AG09309 (cell line): ENCODE measurements at regions not wholly inside any gene's neighbourhood (a gene's known extent, or its start where the extent isn't known, plus 50 kb on each side); places are given as distances from the start of the nearest gene placed in this dataset.

Source experiments
- DNase-seq: peaks from one replicate; pipeline ENCODE4 v3.0.0-alpha.2; 2010; ENCODE audit warnings: low read depth
- H3K4me3 ChIP-seq: 2 replicates; pipeline ENCODE4 v1.5.1; 2011; ENCODE audit warnings: mild to moderate bottlenecking, low read depth, low read length, moderate library complexity; ENCODE audit not compliant: control insufficient read depth
- TF ChIP-seq, protein P1 (sequence below): IDR thresholded peaks from 2 replicates; pipeline ENCODE4 v1.5.1; 2011; ENCODE audit warnings: mild to moderate bottlenecking, low read depth, low read length, inconsistent platforms; ENCODE audit not compliant: insufficient read depth, control insufficient read depth; ENCODE audit errors: missing control alignments

GRCh38 chr3:191543897-191544296, 82.9 kb downstream of the PYDC2 start:
- H3K4me3 ChIP-seq = no peak overlapping the region
- TF ChIP-seq, protein P1, sequence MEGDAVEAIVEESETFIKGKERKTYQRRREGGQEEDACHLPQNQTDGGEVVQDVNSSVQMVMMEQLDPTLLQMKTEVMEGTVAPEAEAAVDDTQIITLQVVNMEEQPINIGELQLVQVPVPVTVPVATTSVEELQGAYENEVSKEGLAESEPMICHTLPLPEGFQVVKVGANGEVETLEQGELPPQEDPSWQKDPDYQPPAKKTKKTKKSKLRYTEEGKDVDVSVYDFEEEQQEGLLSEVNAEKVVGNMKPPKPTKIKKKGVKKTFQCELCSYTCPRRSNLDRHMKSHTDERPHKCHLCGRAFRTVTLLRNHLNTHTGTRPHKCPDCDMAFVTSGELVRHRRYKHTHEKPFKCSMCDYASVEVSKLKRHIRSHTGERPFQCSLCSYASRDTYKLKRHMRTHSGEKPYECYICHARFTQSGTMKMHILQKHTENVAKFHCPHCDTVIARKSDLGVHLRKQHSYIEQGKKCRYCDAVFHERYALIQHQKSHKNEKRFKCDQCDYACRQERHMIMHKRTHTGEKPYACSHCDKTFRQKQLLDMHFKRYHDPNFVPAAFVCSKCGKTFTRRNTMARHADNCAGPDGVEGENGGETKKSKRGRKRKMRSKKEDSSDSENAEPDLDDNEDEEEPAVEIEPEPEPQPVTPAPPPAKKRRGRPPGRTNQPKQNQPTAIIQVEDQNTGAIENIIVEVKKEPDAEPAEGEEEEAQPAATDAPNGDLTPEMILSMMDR = no peak
- DNase-seq = no peak

DNA sequence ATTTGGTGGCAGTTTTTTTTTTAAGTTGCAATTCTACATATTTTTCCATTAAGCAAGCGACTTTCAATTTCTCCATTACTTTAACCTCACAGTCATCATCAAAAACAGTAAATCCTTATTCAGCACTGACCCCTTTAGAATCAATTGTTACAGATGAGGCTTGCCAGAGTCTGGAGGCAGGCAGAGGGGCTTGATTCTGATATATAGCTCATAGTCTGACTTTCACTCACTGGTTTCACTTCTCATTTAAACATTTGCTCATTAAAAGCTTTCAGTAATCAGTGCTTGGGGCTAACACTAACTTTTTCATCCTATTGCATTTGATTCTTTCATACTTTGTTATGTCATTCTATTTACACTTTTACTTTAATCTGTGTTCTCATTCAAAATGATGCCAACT, 88.4 kb downstream of the PYDC2 start:
- H3K4me3 ChIP-seq = no peak overlapping the region
- TF ChIP-seq, protein P1 = no peak
- no peak for DNase-seq

DNA sequence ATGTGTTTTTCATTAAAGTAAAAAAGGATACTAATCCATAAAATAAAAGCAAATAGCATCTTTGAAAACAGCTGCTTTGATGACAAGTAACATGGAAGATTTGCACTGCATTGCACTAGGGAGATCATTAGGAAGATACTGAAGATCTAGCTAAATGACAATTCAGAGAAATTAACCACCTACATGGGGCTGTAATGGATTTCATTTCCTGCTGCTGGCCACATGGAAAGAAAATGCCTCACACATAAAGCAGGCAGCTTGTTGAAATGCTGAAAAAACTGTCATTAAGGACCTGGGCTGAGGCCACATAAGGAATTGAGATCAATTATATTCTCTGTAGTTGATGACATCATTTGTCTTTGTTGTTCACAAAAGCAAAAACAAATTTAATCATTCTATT, 94.1 kb downstream of the PYDC2 start:
- TF ChIP-seq, protein P1 = no peak
- no peak overlapping the region for H3K4me3 ChIP-seq
- no peak for DNase-seq

- TF ChIP-seq, protein P1 = no peak
- no peak overlapping the region for H3K4me3 ChIP-seq
- no peak for DNase-seq
Measured at GRCh38 chr3:191557322-191557721, 96.4 kb downstream of the PYDC2 start.

DNA sequence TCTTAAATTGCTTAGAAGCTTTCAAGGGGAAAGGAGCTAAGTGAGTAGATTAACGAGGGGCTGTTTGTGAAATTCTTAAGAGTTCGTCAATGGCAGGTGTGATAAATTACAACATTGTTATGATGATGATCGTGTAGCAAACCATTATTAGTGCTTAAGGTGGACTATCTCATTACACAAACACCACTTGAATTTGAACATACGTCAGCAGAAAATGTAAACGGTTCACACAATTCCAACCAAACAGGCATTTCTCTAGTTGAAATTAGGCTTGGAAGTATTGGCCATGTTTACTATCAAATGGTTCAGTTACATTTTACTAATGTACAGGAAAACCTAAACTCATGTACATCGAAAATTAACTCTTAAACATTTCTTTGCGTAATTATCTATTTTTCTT, 102.8 kb downstream of the PYDC2 start:
- no peak for DNase-seq
- H3K4me3 ChIP-seq = no peak overlapping the region
- TF ChIP-seq, protein P1 = no peak

- DNase-seq = no peak
- TF ChIP-seq, protein P1 = no peak
- H3K4me3 ChIP-seq = no peak overlapping the region
Measured at GRCh38 chr3:191566469-191566868, 105.5 kb downstream of the PYDC2 start.

GRCh38 chr3:191568206-191568605, 107.2 kb downstream of the PYDC2 start:
- no peak for DNase-seq
- TF ChIP-seq, protein P1 = no peak

More at GRCh38 chr3:191568206-191568605, 107.2 kb downstream of the PYDC2 start:
- no peak overlapping the region for H3K4me3 ChIP-seq
